Panc1 (cell line): ENCODE measurements at regions not wholly inside any gene's neighbourhood (a gene's known extent, or its start where the extent isn't known, plus 50 kb on each side); places are given as distances from the start of the nearest gene placed in this dataset.

ENCODE experiments used
- ATAC-seq: fragments of 200-7000 bp; cut with Tn5 transposase; 2 replicates; pipeline ENCODE4 v1.9.1; 2020; ENCODE audit warnings: mild to moderate bottlenecking, moderate library complexity
- BruUV-seq: library from RNA; stranded (reverse); fragments of 400-500 nt; replicated peaks from 2 replicates; lab custom pipeline; 2021; lab: Mats Ljungman, UMichigan
- CTCF ChIA-PET: fragments of 300-600 bp; sonication (Branson Sonifier 250); formaldehyde crosslinking; loops from one replicate; lab custom pipeline; 2022; ENCODE audit warnings: antibody characterized with exemption; lab: Charles Lee
- POLR2A ChIA-PET: fragments of 300-600 bp; sonication (Branson Sonifier 250); formaldehyde crosslinking; loops from one replicate; lab custom pipeline; 2022; ENCODE audit warnings: antibody characterized with exemption; lab: Charles Lee
- DNase-seq: peaks from one replicate; pipeline ENCODE4 v3.0.0-alpha.2; 2010; ENCODE audit warnings: low read depth, low spot score
- H3K27ac ChIP-seq: 2 replicates; pipeline ENCODE4 v1.5.1; 2011; ENCODE audit warnings: mild to moderate bottlenecking, low read length, inconsistent platforms
- H3K27me3 ChIP-seq: fragments of 200-500 bp; sonication (Bioruptor generic); 2 replicates; pipeline ENCODE4 v1.6.0; 2014; ENCODE audit warnings: low read length, inconsistent platforms; ENCODE audit not compliant: control insufficient read depth, insufficient read depth
- H3K36me3 ChIP-seq: fragments of 200-500 bp; sonication (Bioruptor generic); 2 replicates; pipeline ENCODE4 v1.5.1; 2014; ENCODE audit warnings: inconsistent platforms, mild to moderate bottlenecking, low read length, moderate library complexity; ENCODE audit not compliant: control insufficient read depth, insufficient read depth
- H3K4me1 ChIP-seq: 2 replicates; pipeline ENCODE4 v1.5.1; 2011; ENCODE audit warnings: inconsistent platforms, mild to moderate bottlenecking, low read length, moderate library complexity; ENCODE audit not compliant: control insufficient read depth, insufficient read depth
- H3K4me3 ChIP-seq, 2 experiments: 2 replicates each; pipeline ENCODE4 v1.5.1; 2011 to 2012; ENCODE audit warnings: low read depth in 2 of 2, low read length in 2 of 2, mild to moderate bottlenecking in 2 of 2, inconsistent platforms in 1 of 2, moderate library complexity in 1 of 2
- H3K9me3 ChIP-seq: fragments of 200-500 bp; sonication (Bioruptor generic); 2 replicates; pipeline ENCODE4 v1.5.1; 2014; ENCODE audit warnings: low read depth, mild to moderate bottlenecking, inconsistent platforms, low read length, moderate library complexity; ENCODE audit not compliant: control insufficient read depth, insufficient read depth
- CTCF ChIP-seq: fragments of 450-650 bp; IDR thresholded peaks from 2 replicates; pipeline ENCODE4 v1.5.1; 2017; ENCODE audit warnings: mild to moderate bottlenecking
- POLR2AphosphoS5 ChIP-seq: IDR thresholded peaks from 2 replicates; pipeline ENCODE4 v1.6.1; 2012; ENCODE audit warnings: mild to moderate bottlenecking, low read depth, low read length, moderate library complexity
- REST ChIP-seq, 2 experiments: IDR thresholded peaks; 2 replicates each; pipeline ENCODE4 v1.6.1; 2011 to 2012; ENCODE audit warnings: low read depth in 2 of 2, control low read depth in 1 of 2, low read length in 1 of 2, mild to moderate bottlenecking in 1 of 2, moderate library complexity in 1 of 2; ENCODE audit not compliant: insufficient read depth in 1 of 2
- SIN3A ChIP-seq: IDR thresholded peaks from 2 replicates; pipeline ENCODE4 v1.6.1; 2012; ENCODE audit warnings: low read depth, mild to moderate bottlenecking, low read length, moderate library complexity, borderline replicate concordance; ENCODE audit not compliant: insufficient read depth
- TCF7L2 ChIP-seq: IDR thresholded peaks from 2 replicates; pipeline ENCODE4 v1.6.1; 2011; ENCODE audit warnings: mild to moderate bottlenecking, low read depth, low read length, inconsistent platforms
- in situ Hi-C: cut with HindIII; loops from 2 replicates; pipeline ENCODE4 v1.10.0; 2016; ENCODE audit warnings: low sequenced_read_pairs, low pct_unique_long_range_greater_than_20kb
- intact Hi-C: fragments of 100-400 bp; cut with micrococcal nuclease; formaldehyde crosslinking; loops from one replicate; pipeline ENCODE4 v1.10.0; 2022; ENCODE audit not compliant: unreplicated experiment

- ATAC-seq (no peak), DNase-seq (no peak)
- POLR2A ChIA-PET = no interaction called here
- Histone ChIP-seq H3K36me3 (no peaks in the 10 kb centered on the region), H3K9me3 (no peaks in the 10 kb centered on the region), H3K4me3 (no peak overlapping the region), H3K4me1 (no peaks in the 10 kb centered on the region), H3K27me3 (no peaks in the 10 kb centered on the region), H3K27ac (no peak overlapping the region)
- CTCF ChIA-PET = no interaction called here
- in situ Hi-C loops (no loop called here), intact Hi-C loops (no loop called here)
- TF ChIP-seq POLR2AphosphoS5 (no peak), REST (IDR thresholded peaks at IDR 0.05; ENCODE audit: insufficient read depth in 1 of 2, low read depth in 2 of 2, low read length in 1 of 2) (no peak), TCF7L2 (no peak), SIN3A (no peak), CTCF (no peak)
- BruUV-seq = no TSS peak
These were observed 144.9 kb downstream of the THBS2 start for GRCh38 chr6:169108753-169109152.

- in situ Hi-C loops = no loop called here
- Histone ChIP-seq H3K27me3 (no peaks in the 10 kb centered on the region), H3K4me1 (no peaks in the 10 kb centered on the region), H3K27ac (no peak overlapping the region), H3K36me3 (no peaks in the 10 kb centered on the region), H3K4me3 (no peak overlapping the region), H3K9me3 (no peaks in the 10 kb centered on the region)
- intact Hi-C loops = no loop called here
- CTCF ChIA-PET = no interaction called here
- no peak for TF ChIP-seq REST (IDR thresholded peaks at IDR 0.05; ENCODE audit: insufficient read depth in 1 of 2, low read depth in 2 of 2, low read length in 1 of 2)
- no peak for TF ChIP-seq SIN3A
- no peak for TF ChIP-seq TCF7L2
- TF ChIP-seq CTCF = no peak
- no peak for TF ChIP-seq POLR2AphosphoS5
- ATAC-seq (no peak), DNase-seq (no peak)
- BruUV-seq = no TSS peak
- POLR2A ChIA-PET = no interaction called here
These were observed 147.5 kb downstream of the THBS2 start for GRCh38 chr6:169106176-169106575.
